ENCODE measurements at regions not wholly inside any gene's neighbourhood (a gene's known extent, or its start where the extent isn't known, plus 50 kb on each side); places are given as distances from the start of the nearest gene placed in this dataset.

DNA sequence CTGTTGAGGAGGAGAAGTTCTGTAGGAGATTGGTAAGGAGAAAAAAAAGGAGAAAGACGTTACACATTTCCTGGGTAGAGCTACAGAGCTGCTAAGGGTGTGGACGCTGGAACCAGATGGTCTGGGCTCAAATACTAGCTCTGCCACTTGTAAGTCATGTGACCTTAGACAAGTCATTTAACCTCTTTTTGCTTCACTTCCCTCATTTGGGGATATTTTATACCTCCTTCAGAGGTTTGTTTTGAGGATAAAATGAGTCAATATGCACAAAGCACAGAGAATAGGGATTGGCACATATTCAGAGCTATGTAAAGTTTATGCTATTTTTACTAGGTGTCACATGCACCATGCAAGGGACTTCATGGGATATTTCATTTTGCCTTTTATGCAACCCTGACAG lies 708.8 kb downstream of the DHX35 start:
- TF ChIP-seq POLR2A (IDR thresholded peaks at IDR 0.05; ENCODE audit: low read depth, low read length), result no peak
- TF ChIP-seq POLR2AphosphoS5 (IDR thresholded peaks at IDR 0.05; ENCODE audit: low read depth, low read length), result no peak
- TF ChIP-seq SPI1 (IDR thresholded peaks at IDR 0.05; ENCODE audit: low read depth, low read length), result no peak
- TF ChIP-seq TAF1 (IDR thresholded peaks at IDR 0.05; ENCODE audit: low read depth, low read length), result no peak

Data from GM12891 (cell line).